ENCODE measurements at regions not wholly inside any gene's neighbourhood (a gene's known extent, or its start where the extent isn't known, plus 50 kb on each side); places are given as distances from the start of the nearest gene placed in this dataset.

GRCh38 chr16:81151648-81152310 is 55.6 kb upstream of the GCSH start:
- in situ Hi-C loops (cut with HindIII; ENCODE audit: low pct_unique_long_range_greater_than_20kb, low sequenced_read_pairs), result no loop called here

GRCh38 chr16:81149614-81150013 is 53.4 kb upstream of the GCSH start:
- in situ Hi-C loops (cut with HindIII; ENCODE audit: low pct_unique_long_range_greater_than_20kb, low sequenced_read_pairs), result no loop called here
- DNase-seq (ENCODE audit: low read depth, low spot score), result no peak

More at GRCh38 chr16:81151648-81152310, 55.6 kb upstream of the GCSH start:
- no peak for DNase-seq (ENCODE audit: low read depth, low spot score)

- in situ Hi-C loops (cut with HindIII; ENCODE audit: low pct_unique_long_range_greater_than_20kb, low sequenced_read_pairs), result no loop called here
- DNase-seq (ENCODE audit: low read depth, low spot score), result no peak
These were observed 52.1 kb upstream of the GCSH start for GRCh38 chr16:81148277-81148676.
